GM19438 (cell line): ENCODE measurements at regions not wholly inside any gene's neighbourhood (a gene's known extent, or its start where the extent isn't known, plus 50 kb on each side); places are given as distances from the start of the nearest gene placed in this dataset.
"Not testable (repeated sequence)": the region's sequence is repeated elsewhere in the genome, so short reads cannot be mapped to it uniquely, and the experiment has no call there.

ENCODE experiments used
- ATAC-seq: cut with Tn5 transposase; IDR thresholded peaks from one replicate; pipeline ENCODE4 v1.9.1; 2021; ENCODE audit warnings: low read depth; ENCODE audit not compliant: unreplicated experiment

- no peak for ATAC-seq
Observed at GRCh38 chr1:230494026-230494425, 67.9 kb upstream of the PGBD5 start.

DNA sequence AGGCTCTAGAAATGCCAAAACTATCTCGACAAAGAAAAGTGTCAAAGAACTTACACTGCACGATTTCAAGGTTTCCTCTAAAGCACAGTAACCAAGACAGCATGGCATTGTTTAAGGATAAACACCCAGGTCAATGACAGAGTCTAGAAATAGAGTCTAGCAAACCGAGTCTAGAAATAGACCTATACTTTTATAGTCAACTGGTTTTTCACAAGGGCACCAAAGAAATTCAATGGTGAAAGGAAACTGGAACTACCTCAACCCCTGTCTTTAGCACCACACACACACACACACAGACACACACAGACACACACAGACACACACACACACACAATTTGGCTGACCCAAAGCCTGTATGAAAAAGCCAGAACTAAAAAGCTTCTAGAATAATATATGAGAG, 67.1 kb upstream of the PGBD5 start:
- ATAC-seq = no peak

- no peak for ATAC-seq
Observed at GRCh38 chr1:230490436-230490835, 64.3 kb upstream of the PGBD5 start.

- ATAC-seq = no peak
Observed at GRCh38 chr1:230487773-230488428, 61.8 kb upstream of the PGBD5 start.

- ATAC-seq = no peak
Observed at GRCh38 chr1:230476622-230477003, 50.5 kb upstream of the PGBD5 start.

DNA sequence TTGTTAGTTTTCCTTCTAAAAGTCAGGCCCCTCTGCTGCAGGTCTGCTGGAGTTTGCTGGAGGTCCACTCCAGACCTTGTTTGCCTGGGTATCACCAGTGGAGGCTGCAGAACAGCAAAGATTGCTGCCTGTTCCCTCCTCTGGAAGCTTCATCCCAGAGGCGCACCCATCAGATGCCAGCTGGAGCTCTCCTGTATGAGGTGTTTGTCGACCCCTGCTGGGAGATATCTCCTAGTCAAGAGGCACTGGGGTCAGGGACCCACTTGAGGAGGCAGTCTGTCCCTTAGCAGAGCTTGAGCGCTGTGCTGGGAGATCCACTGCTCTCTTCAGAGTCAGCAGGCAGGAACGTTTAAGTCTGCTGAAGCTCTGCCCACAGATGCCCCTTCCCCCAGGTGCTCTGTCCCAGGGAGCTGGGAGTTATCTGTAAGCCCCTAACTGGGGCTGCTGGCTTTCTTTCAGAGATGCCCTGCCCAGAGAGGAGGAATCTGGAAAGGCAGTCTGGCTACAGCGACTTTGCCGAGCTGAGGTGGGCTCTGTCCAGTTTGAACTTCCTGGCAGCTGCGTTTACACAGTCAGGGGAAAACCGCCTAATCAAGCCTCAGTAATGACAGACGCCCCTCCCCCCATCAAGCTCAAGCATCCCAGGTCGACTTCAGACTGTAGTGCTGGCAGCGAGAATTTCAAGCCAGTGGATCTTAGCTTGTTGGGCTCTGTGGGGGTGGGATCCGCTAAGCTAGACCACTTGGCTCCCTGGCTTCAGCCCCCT, 49.9 kb upstream of the PGBD5 start:
- not testable (repeated sequence) for ATAC-seq
